Activated naive CD4-positive, alpha-beta T cell treated with anti-CD3 and anti-CD28 coated beads, Interleukin-2, amount 50 U/mL, for 24 hours (primary cell): ENCODE measurements at regions not wholly inside any gene's neighbourhood (a gene's known extent, or its start where the extent isn't known, plus 50 kb on each side); places are given as distances from the start of the nearest gene placed in this dataset.
"Not testable (repeated sequence)": the region's sequence is repeated elsewhere in the genome, so short reads cannot be mapped to it uniquely, and the experiment has no call there.

Source experiments
- H3K27ac Mint-ChIP-seq: one replicate; pipeline ENCODE4 v1.8.0; 2021; ENCODE audit warnings: mild to moderate bottlenecking, mixed read lengths
- H3K27me3 Mint-ChIP-seq: one replicate; pipeline ENCODE4 v1.8.0; 2021; ENCODE audit warnings: mixed read lengths
- H3K36me3 Mint-ChIP-seq: one replicate; pipeline ENCODE4 v1.8.0; 2021; ENCODE audit warnings: mixed read lengths
- H3K4me1 Mint-ChIP-seq: one replicate; pipeline ENCODE4 v1.8.0; 2021; ENCODE audit warnings: mixed read lengths
- H3K4me3 Mint-ChIP-seq: one replicate; pipeline ENCODE4 v1.8.0; 2021; ENCODE audit warnings: mild to moderate bottlenecking, mixed read lengths
- H3K9me3 Mint-ChIP-seq: one replicate; pipeline ENCODE4 v1.8.0; 2021; ENCODE audit warnings: mixed read lengths

DNA sequence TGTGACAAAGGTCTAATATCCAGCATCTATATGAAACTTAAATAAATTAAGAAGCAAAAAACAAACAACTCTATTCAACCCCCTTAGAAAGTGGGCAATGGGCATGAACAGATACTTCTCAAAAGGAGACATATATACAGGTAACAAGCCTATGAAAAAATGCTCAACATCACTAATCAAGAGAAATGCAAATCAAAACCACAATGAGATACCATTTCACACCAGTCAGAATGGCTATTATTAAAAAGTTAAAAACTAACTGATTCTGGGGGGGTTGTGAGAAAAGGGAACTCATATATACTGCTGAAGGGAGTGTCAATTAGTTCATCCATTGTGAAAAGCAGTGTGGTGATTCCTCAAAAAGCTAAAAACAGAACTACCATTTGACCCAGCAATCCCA, 198.9 kb downstream of the BMP4 start:
- no peak overlapping the region for H3K4me3 Mint-ChIP-seq
- no peaks in the 10 kb centered on the region for H3K36me3 Mint-ChIP-seq
- no peak overlapping the region for H3K27ac Mint-ChIP-seq
- H3K27me3 Mint-ChIP-seq = no peaks in the 10 kb centered on the region
- no peaks in the 10 kb centered on the region for H3K4me1 Mint-ChIP-seq
- peaks cover 12% of the 10 kb centered on the region for H3K9me3 Mint-ChIP-seq

DNA sequence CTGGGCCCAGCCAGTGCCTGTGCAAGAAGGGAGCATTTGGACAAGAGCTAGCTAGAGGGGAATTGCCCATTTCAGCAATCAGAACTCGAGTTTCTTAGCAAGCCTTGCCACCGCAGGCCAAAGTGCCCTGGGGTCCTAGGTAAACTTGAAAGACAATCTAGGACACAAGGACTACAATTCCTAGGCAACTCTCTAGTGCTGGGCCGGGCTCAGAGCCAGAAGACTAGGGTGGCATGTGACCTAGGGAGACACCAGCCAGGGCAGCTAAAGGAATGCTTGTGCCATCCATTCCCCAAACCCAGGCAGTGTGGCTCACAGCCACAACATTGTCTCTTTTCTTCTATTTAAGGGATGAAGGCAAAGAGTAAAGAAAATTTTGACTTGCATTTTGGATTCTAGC, 205.0 kb downstream of the BMP4 start:
- no peaks in the 10 kb centered on the region for H3K4me1 Mint-ChIP-seq
- no peaks in the 10 kb centered on the region for H3K27me3 Mint-ChIP-seq
- H3K36me3 Mint-ChIP-seq = no peaks in the 10 kb centered on the region
- H3K4me3 Mint-ChIP-seq = no peak overlapping the region
- H3K27ac Mint-ChIP-seq = no peak overlapping the region
- H3K9me3 Mint-ChIP-seq = no peaks in the 10 kb centered on the region

DNA sequence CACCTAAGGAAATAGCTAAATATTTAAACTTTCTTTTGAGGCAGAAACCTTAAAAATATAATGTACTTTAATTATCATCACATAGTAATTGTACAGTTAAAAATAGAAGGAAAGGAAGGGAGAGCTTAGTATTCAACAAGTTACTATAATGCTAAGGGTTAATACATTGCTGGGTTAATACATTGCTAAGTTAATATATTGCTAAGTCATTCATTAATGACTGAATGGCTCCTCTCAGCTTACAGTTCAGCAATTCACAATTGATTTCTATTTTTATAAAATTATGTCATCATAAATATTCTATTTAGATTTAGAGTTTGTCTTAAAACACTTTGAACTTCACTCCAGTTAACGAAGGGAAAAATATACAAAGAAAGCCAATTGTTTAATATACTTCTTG, 207.9 kb downstream of the BMP4 start:
- Mint-ChIP-seq H3K4me3 (no peak overlapping the region), H3K4me1 (no peaks in the 10 kb centered on the region), H3K27me3 (no peaks in the 10 kb centered on the region), H3K27ac (no peak overlapping the region), H3K36me3 (no peaks in the 10 kb centered on the region), H3K9me3 (no peaks in the 10 kb centered on the region)

DNA sequence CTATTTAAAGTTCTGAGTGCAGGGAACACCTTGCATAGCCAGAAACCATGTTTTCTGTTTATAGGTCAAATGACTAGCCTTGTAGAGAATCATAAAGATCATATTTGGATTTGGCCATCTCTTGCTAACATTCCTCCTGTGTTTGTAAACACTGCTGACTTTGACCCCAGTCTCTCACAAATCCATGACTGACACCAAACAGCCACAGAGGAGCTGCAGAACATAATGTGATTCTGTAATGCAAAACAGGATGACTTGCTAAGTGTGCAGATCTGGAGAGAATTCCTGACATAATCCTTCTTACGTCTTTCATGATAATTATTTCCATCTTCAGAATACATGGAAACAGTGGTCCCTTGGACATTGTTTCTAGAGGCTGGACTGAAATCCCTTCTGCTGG, 211.8 kb downstream of the BMP4 start:
- no peaks in the 10 kb centered on the region for H3K36me3 Mint-ChIP-seq
- H3K4me1 Mint-ChIP-seq = no peaks in the 10 kb centered on the region
- H3K27me3 Mint-ChIP-seq = no peaks in the 10 kb centered on the region
- no peak overlapping the region for H3K4me3 Mint-ChIP-seq
- no peaks in the 10 kb centered on the region for H3K9me3 Mint-ChIP-seq
- no peak overlapping the region for H3K27ac Mint-ChIP-seq

DNA sequence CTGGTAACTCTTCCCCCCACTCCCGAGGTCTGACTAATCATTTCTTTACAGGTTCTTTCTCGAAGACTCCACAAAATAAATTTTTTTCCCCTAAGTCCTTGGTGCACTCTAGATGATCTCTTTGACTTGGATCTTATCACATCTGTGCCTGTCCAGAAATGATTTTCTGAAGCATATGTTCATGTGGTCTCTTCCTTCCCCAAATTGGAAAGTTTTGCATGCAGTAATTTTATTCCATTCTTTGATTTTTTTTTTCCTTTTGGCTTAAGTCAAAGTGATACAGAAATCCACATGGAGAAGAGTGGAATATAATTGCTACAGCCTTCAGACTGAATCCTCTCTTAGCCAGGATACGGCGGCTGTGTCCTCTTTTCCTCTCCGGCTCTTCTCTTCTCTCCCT, 213.3 kb downstream of the BMP4 start:
- no peaks in the 10 kb centered on the region for H3K27me3 Mint-ChIP-seq

DNA sequence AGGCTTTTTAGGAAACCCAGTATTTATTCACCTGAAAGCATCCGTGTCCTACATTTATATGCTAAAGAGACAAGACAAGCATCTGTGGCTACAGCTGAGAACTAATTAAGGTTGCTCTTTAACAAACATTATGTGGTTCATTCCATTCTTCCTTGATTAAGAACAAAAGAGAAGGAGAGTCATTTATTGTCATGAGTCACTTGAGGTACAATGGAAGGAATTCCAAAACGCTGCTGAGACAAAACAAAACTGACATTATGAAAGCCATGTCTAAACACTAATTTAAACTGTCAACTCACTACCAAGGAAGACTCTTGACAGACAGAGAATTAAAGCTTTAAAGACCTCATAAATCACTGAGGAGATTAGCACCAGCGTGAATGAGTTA, 214.4 kb downstream of the BMP4 start:
- no peaks in the 10 kb centered on the region for H3K4me1 Mint-ChIP-seq
- no peak overlapping the region for H3K4me3 Mint-ChIP-seq
- no peak overlapping the region for H3K27ac Mint-ChIP-seq
- no peaks in the 10 kb centered on the region for H3K36me3 Mint-ChIP-seq
- no peaks in the 10 kb centered on the region for H3K27me3 Mint-ChIP-seq
- no peaks in the 10 kb centered on the region for H3K9me3 Mint-ChIP-seq

More for the DNA sequence above, 213.3 kb downstream of the BMP4 start:
- no peaks in the 10 kb centered on the region for H3K4me1 Mint-ChIP-seq
- no peak overlapping the region for H3K27ac Mint-ChIP-seq
- no peak overlapping the region for H3K4me3 Mint-ChIP-seq
- no peaks in the 10 kb centered on the region for H3K36me3 Mint-ChIP-seq
- no peaks in the 10 kb centered on the region for H3K9me3 Mint-ChIP-seq

DNA sequence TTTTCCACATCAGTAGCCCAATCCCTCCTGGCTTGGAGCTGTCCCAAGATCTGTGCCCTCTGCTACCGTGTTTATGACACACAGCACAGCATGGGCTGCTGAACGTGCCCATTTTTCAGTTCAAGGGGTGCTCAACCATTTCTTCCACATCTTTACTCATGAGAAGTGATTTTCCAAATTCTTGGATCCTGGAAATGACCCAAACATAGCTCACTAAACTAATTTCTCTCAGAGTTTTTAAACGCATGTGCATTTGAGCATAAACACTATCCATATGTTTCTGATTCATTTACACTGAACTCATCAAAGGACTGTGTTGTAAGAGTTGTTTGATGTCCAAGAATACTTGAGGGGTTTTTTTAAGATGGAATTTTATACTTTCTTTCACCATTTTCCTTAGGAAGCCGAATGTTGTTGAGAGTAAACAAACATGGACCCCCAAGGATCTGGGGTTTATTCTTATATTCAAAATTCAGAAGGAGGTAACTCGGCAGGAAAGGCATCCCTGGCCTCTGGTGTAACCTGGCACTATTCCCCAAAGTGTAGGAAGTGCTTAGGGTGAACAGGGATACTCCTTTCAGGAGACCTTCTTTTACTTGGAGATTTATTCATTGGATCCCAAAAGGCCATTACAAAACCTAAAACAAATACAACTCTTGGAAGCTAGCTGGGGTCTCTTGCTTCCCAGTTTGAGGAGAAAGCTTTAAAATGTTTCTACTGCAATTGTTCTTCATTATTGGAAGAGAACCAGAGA, 215.0 kb downstream of the BMP4 start:
- Mint-ChIP-seq H3K9me3 (no peaks in the 10 kb centered on the region), H3K27ac (no peak overlapping the region), H3K4me3 (no peak overlapping the region), H3K4me1 (no peaks in the 10 kb centered on the region), H3K27me3 (no peaks in the 10 kb centered on the region), H3K36me3 (no peaks in the 10 kb centered on the region)

DNA sequence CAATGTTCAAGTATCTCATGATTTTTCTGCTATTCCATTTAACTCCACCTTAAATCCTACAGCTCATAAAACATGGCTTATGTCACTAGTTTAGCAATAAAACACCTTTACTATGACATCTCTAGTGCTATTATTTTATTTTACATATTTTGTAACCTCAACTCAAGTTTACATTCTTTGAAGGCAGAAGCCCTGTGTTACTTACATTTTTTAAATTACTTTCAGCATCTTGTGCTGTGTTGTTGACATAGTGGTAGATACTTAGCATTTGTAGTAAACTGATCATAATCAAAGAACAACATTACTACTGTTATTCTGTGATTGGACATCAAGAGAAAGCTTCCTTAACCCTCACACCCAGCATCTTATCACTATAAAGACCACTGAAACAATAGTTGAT, 216.1 kb downstream of the BMP4 start:
- H3K4me3 Mint-ChIP-seq = no peak overlapping the region
- no peaks in the 10 kb centered on the region for H3K27me3 Mint-ChIP-seq
- no peaks in the 10 kb centered on the region for H3K4me1 Mint-ChIP-seq
- H3K9me3 Mint-ChIP-seq = no peaks in the 10 kb centered on the region
- H3K27ac Mint-ChIP-seq = no peak overlapping the region
- H3K36me3 Mint-ChIP-seq = no peaks in the 10 kb centered on the region

DNA sequence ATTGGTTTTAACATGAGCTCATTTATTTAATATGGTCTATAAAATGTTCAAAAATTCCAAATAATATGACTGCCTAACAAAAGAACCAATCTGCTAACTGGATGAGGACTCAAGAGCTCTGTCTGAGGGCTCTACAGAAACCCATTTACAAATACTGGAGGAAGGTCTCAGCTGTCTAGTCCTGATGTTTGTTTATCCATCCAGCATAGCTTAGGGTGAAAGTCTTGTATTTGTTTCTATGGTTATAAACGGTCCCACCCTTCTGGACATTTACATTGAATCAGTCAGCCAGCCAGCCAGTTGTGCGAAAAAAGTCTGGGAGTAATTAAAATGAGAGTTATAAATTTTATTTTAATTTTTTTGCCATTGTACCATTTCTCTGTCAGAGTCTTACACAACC, 220.7 kb downstream of the BMP4 start:
- peaks cover 6% of the 10 kb centered on the region for H3K9me3 Mint-ChIP-seq
- no peaks in the 10 kb centered on the region for H3K27me3 Mint-ChIP-seq
- no peaks in the 10 kb centered on the region for H3K36me3 Mint-ChIP-seq
- no peak overlapping the region for H3K27ac Mint-ChIP-seq
- no peak overlapping the region for H3K4me3 Mint-ChIP-seq
- H3K4me1 Mint-ChIP-seq = no peaks in the 10 kb centered on the region

DNA sequence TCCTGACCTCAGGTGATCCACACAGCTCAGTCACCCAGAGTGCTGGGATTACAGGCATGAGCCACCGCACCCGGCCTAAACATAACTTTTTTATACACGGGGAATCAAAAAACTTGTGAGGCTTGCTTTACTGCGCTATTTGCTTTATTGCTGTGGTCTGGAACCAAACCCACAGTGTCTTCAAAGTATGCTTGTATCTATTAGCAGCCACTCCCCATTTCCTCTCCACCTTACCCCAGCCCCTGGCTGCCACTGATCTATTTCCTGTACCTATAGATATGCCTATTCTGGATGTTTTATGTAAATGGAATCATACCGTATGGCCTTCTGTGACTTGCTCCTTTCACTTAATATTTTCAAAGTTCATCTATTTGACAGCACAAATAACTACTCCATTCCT, 233.4 kb downstream of the BMP4 start:
- H3K9me3 Mint-ChIP-seq = peaks cover 4% of the 10 kb centered on the region
- H3K4me1 Mint-ChIP-seq = no peaks in the 10 kb centered on the region
- no peaks in the 10 kb centered on the region for H3K27me3 Mint-ChIP-seq
- H3K4me3 Mint-ChIP-seq = no peak overlapping the region
- H3K27ac Mint-ChIP-seq = no peak overlapping the region
- no peaks in the 10 kb centered on the region for H3K36me3 Mint-ChIP-seq

DNA sequence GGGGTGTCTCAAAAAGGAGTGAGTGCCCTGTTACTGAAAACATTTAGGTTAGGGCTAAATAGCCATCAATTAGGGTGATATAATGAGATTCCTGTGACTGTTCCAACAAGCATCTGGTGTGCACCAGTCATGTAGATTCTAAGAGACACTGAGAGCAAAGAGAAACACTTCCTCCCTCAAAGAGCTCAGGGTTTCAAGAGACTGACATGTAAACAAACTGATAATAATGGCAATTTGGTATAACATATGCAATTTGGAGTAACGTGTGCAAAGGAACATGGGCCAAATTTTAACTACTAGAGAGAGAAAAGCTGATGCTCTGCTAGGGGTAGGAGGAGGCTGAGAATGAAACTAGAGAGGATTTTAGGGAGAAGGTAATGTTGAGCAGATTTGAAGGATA, 237.1 kb downstream of the BMP4 start:
- H3K36me3 Mint-ChIP-seq = no peaks in the 10 kb centered on the region
- H3K27ac Mint-ChIP-seq = no peak overlapping the region
- H3K27me3 Mint-ChIP-seq = no peaks in the 10 kb centered on the region
- no peak overlapping the region for H3K4me3 Mint-ChIP-seq
- peaks cover 4% of the 10 kb centered on the region for H3K9me3 Mint-ChIP-seq
- H3K4me1 Mint-ChIP-seq = no peaks in the 10 kb centered on the region

DNA sequence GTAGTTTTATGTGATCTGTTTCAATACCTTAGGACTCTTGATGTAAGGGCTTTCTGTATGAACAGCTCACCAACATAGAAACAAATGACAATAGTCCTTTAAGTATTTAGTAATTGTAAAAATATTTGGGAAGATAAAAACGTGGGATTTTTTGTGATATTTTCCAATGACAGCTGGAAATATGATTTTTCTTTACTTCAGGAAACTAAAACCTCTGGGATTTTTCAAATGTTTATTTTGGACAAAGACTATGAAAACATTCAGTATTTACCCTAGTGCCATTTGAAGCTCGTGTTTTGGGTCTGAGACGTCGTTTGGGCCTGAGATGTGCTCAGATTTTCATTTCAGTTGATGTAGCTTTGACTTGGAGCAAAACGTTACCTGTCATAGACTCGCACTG, 240.0 kb downstream of the BMP4 start:
- Mint-ChIP-seq H3K4me3 (no peak overlapping the region), H3K4me1 (no peaks in the 10 kb centered on the region), H3K27me3 (no peaks in the 10 kb centered on the region)

DNA sequence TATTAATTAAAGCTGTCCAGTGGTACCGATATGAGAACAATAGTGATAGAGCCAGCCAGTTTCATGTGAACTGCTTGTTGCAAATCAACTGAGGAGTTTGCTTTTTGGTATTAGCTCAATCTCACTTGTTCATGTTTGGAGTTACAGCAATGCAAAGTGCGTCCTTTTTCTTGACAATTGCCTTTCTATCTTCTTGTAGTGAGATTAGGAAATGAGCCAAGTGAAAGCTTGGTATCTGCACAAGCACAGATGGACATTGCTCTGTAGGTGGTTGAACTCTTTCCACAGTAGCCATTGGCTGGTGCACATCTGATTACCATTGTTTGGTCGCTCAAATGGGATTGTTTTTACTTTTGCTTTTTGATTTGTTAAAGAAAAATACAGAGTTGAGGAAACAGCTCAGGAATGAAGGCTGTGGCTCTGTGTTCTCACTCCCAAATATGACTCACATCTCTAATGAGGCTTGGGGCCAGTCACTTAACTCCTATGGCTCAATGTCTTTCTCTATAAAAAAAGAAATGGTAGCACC, 241.4 kb downstream of the BMP4 start:
- Mint-ChIP-seq H3K9me3 (peaks cover 6% of the 10 kb centered on the region), H3K27me3 (no peaks in the 10 kb centered on the region), H3K4me3 (no peak overlapping the region), H3K36me3 (no peaks in the 10 kb centered on the region), H3K4me1 (no peaks in the 10 kb centered on the region), H3K27ac (no peak overlapping the region)

More for the DNA sequence above, 240.0 kb downstream of the BMP4 start:
- Mint-ChIP-seq H3K9me3 (peaks cover 6% of the 10 kb centered on the region), H3K36me3 (no peaks in the 10 kb centered on the region), H3K27ac (no peak overlapping the region)

DNA sequence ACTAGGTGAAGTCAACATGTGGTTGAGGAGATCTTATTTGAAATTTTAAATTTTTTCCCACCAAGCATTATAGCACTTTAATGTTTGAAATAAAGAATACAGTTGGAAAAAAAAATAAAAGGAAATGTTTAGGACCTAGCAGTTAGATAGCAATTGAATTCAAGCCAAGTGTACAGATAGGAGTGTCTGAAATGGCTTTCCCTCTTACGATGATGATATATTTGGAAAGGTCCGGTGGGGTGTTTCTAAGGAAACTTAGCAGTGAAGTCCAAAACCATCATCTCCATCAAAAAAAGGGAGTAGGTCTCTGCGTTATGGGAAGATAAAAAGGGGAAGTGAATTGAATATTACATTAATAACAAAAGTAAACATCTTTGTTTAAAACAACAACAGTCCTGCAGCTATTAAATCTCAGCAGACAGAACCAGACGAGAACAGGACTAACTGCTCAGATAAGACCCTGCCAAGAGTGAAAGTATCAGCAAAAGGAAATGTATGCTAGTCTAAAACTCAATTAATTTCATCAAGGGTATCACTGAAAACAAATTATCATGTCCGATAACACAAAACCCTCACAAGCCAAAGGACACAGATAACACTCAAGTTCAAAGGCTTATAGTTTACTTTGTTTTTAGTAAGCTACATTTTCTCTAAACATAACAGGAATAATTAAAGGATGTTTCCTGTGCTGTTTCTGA, 242.0 kb downstream of the BMP4 start:
- H3K27me3 Mint-ChIP-seq = no peaks in the 10 kb centered on the region
- H3K4me3 Mint-ChIP-seq = no peak overlapping the region
- no peaks in the 10 kb centered on the region for H3K36me3 Mint-ChIP-seq
- no peaks in the 10 kb centered on the region for H3K4me1 Mint-ChIP-seq
- H3K27ac Mint-ChIP-seq = no peak overlapping the region
- peaks cover 6% of the 10 kb centered on the region for H3K9me3 Mint-ChIP-seq

DNA sequence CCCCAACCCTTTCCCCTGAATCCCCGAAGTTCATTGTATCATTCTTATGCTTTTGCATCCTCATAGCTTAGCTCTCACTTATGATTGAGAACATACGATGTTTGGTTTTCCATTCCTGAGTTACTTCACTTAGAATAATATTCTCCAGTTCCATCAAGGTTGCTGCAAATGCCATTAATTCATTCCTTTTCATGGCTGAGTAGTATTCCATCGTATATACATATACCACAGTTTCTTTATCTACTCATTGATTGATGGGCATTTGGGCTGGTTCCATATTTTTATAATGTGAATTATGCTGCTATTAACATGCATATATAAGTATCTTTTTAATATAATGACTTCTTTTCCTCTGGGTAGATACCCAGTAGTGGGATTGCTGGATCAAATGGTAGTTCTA, 243.7 kb downstream of the BMP4 start:
- H3K36me3 Mint-ChIP-seq, H3K27ac Mint-ChIP-seq, H3K9me3 Mint-ChIP-seq, H3K4me1 Mint-ChIP-seq, H3K4me3 Mint-ChIP-seq, H3K27me3 Mint-ChIP-seq: not testable (repeated sequence)

DNA sequence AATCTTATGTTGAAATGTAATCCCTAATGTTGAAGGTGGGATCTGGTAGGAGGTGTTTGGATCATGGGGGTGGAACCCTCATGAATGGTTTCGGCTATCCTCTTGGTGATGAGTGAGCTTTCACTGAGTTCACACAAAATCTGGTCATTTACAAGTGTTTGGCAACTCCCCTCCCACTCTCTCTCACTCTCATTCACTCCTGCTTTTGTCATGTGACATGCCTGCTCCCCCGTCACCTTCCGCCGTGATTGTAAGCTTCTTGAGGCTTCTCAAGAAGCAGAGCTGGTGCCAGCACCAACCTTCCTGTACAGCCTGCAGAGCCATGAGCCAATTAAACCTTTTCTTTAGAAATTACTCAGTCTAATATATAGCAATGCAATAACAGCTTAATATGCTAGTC, 245.4 kb downstream of the BMP4 start:
- Mint-ChIP-seq H3K4me1 (no peaks in the 10 kb centered on the region), H3K36me3 (no peaks in the 10 kb centered on the region), H3K27me3 (no peaks in the 10 kb centered on the region), H3K27ac (no peak overlapping the region), H3K4me3 (no peak overlapping the region), H3K9me3 (peaks cover 13% of the 10 kb centered on the region)
